Stimulated activated memory B cell treated with anti-CD40 and anti-IgM and Interleukin-4, amounts not matched to agents 10 μg/mL and 1 μg/mL and 100 μg/mL, for 72 hours (primary cell): ENCODE measurements at regions not wholly inside any gene's neighbourhood (a gene's known extent, or its start where the extent isn't known, plus 50 kb on each side); places are given as distances from the start of the nearest gene placed in this dataset.

Experiments
- ATAC-seq: fragments of 150-1000 bp; cut with Tn5 transposase; 2 replicates; pipeline ENCODE4 v1.10.0; 2021
- H3K27ac Mint-ChIP-seq: one replicate; pipeline ENCODE4 v1.8.0; 2022; ENCODE audit warnings: mild to moderate bottlenecking, mixed read lengths
- H3K27me3 Mint-ChIP-seq: one replicate; pipeline ENCODE4 v1.8.0; 2022; ENCODE audit warnings: mixed read lengths
- H3K36me3 Mint-ChIP-seq: one replicate; pipeline ENCODE4 v1.8.0; 2022; ENCODE audit warnings: mixed read lengths
- H3K4me1 Mint-ChIP-seq: one replicate; pipeline ENCODE4 v1.8.0; 2022; ENCODE audit warnings: mixed read lengths
- H3K4me3 Mint-ChIP-seq: one replicate; pipeline ENCODE4 v1.8.0; 2022; ENCODE audit warnings: mild to moderate bottlenecking, moderate library complexity, mixed read lengths
- H3K9me3 Mint-ChIP-seq: one replicate; pipeline ENCODE4 v1.8.0; 2022; ENCODE audit warnings: mixed read lengths

GRCh38 chr4:180380733-180381132 is 1862.5 kb upstream of the TENM3 start:
- Mint-ChIP-seq H3K4me3 (no peak overlapping the region), H3K4me1 (no peaks in the 10 kb centered on the region), H3K27ac (no peak overlapping the region), H3K27me3 (no peaks in the 10 kb centered on the region), H3K36me3 (no peaks in the 10 kb centered on the region), H3K9me3 (peaks cover 3% of the 10 kb centered on the region)
- no peak for ATAC-seq

- H3K27me3 Mint-ChIP-seq = no peaks in the 10 kb centered on the region
- no peaks in the 10 kb centered on the region for H3K9me3 Mint-ChIP-seq
- no peaks in the 10 kb centered on the region for H3K36me3 Mint-ChIP-seq
- ATAC-seq = no peak
- H3K4me1 Mint-ChIP-seq = no peaks in the 10 kb centered on the region
- no peak overlapping the region for H3K4me3 Mint-ChIP-seq
- no peak overlapping the region for H3K27ac Mint-ChIP-seq
Measured at GRCh38 chr4:180391613-180392012, 1851.6 kb upstream of the TENM3 start.

- H3K9me3 Mint-ChIP-seq = no peaks in the 10 kb centered on the region
- H3K27ac Mint-ChIP-seq = no peak overlapping the region
- no peak for ATAC-seq
- H3K36me3 Mint-ChIP-seq = no peaks in the 10 kb centered on the region
- no peak overlapping the region for H3K4me3 Mint-ChIP-seq
- no peaks in the 10 kb centered on the region for H3K4me1 Mint-ChIP-seq
- H3K27me3 Mint-ChIP-seq = no peaks in the 10 kb centered on the region
Measured at GRCh38 chr4:180394312-180394711, 1848.9 kb upstream of the TENM3 start.

GRCh38 chr4:180394730-180395129 is 1848.5 kb upstream of the TENM3 start:
- Mint-ChIP-seq H3K9me3 (no peaks in the 10 kb centered on the region), H3K4me3 (no peak overlapping the region), H3K36me3 (no peaks in the 10 kb centered on the region), H3K27ac (no peak overlapping the region), H3K4me1 (no peaks in the 10 kb centered on the region), H3K27me3 (no peaks in the 10 kb centered on the region)
- ATAC-seq = no peak

- Mint-ChIP-seq H3K4me3 (no peak overlapping the region), H3K4me1 (no peaks in the 10 kb centered on the region), H3K27ac (no peak overlapping the region), H3K27me3 (no peaks in the 10 kb centered on the region), H3K9me3 (peaks cover 3% of the 10 kb centered on the region), H3K36me3 (no peaks in the 10 kb centered on the region)
- no peak for ATAC-seq
Measured at GRCh38 chr4:180398564-180398963, 1844.6 kb upstream of the TENM3 start.

GRCh38 chr4:180407275-180407885 is 1835.8 kb upstream of the TENM3 start:
- Mint-ChIP-seq H3K9me3 (peaks cover under 1% of the 10 kb centered on the region), H3K4me1 (no peaks in the 10 kb centered on the region), H3K4me3 (no peak overlapping the region), H3K27me3 (no peaks in the 10 kb centered on the region), H3K36me3 (no peaks in the 10 kb centered on the region), H3K27ac (no peak overlapping the region)
- no peak for ATAC-seq

GRCh38 chr4:180418819-180419531 is 1824.2 kb upstream of the TENM3 start:
- Mint-ChIP-seq H3K4me1 (no peaks in the 10 kb centered on the region), H3K27ac (no peak overlapping the region), H3K27me3 (no peaks in the 10 kb centered on the region), H3K36me3 (no peaks in the 10 kb centered on the region), H3K4me3 (no peak overlapping the region), H3K9me3 (no peaks in the 10 kb centered on the region)
- no peak for ATAC-seq

- Mint-ChIP-seq H3K9me3 (no peaks in the 10 kb centered on the region), H3K4me1 (no peaks in the 10 kb centered on the region), H3K36me3 (no peaks in the 10 kb centered on the region), H3K4me3 (no peak overlapping the region), H3K27ac (no peak overlapping the region), H3K27me3 (no peaks in the 10 kb centered on the region)
- ATAC-seq = no peak
Measured at GRCh38 chr4:180422989-180423711, 1820.1 kb upstream of the TENM3 start.

GRCh38 chr4:180423712-180424057 is 1819.5 kb upstream of the TENM3 start:
- Mint-ChIP-seq H3K27ac (no peak overlapping the region), H3K4me3 (no peak overlapping the region)
- ATAC-seq = no peak

GRCh38 chr4:180426938-180427337 is 1816.3 kb upstream of the TENM3 start:
- no peaks in the 10 kb centered on the region for H3K9me3 Mint-ChIP-seq
- no peaks in the 10 kb centered on the region for H3K27me3 Mint-ChIP-seq
- H3K4me3 Mint-ChIP-seq = no peak overlapping the region
- H3K4me1 Mint-ChIP-seq = no peaks in the 10 kb centered on the region
- H3K27ac Mint-ChIP-seq = no peak overlapping the region
- ATAC-seq = no peak
- H3K36me3 Mint-ChIP-seq = no peaks in the 10 kb centered on the region

More at GRCh38 chr4:180423712-180424057, 1819.5 kb upstream of the TENM3 start:
- Mint-ChIP-seq H3K4me1 (no peaks in the 10 kb centered on the region), H3K27me3 (no peaks in the 10 kb centered on the region), H3K36me3 (no peaks in the 10 kb centered on the region), H3K9me3 (no peaks in the 10 kb centered on the region)

- Mint-ChIP-seq H3K9me3 (no peaks in the 10 kb centered on the region), H3K36me3 (no peaks in the 10 kb centered on the region), H3K27me3 (no peaks in the 10 kb centered on the region), H3K4me3 (no peak overlapping the region), H3K27ac (no peak overlapping the region), H3K4me1 (no peaks in the 10 kb centered on the region)
- ATAC-seq = no peak
Measured at GRCh38 chr4:180430283-180430682, 1812.9 kb upstream of the TENM3 start.

- H3K36me3 Mint-ChIP-seq = no peaks in the 10 kb centered on the region
- no peak for ATAC-seq
- no peak overlapping the region for H3K4me3 Mint-ChIP-seq
- no peak overlapping the region for H3K27ac Mint-ChIP-seq
- no peaks in the 10 kb centered on the region for H3K9me3 Mint-ChIP-seq
- H3K4me1 Mint-ChIP-seq = no peaks in the 10 kb centered on the region
- H3K27me3 Mint-ChIP-seq = no peaks in the 10 kb centered on the region
Measured at GRCh38 chr4:180434131-180434895, 1808.9 kb upstream of the TENM3 start.

GRCh38 chr4:180436361-180436760 is 1806.8 kb upstream of the TENM3 start:
- H3K27me3 Mint-ChIP-seq = no peaks in the 10 kb centered on the region
- H3K36me3 Mint-ChIP-seq = no peaks in the 10 kb centered on the region
- peaks cover 3% of the 10 kb centered on the region for H3K9me3 Mint-ChIP-seq
- ATAC-seq = no peak
- H3K27ac Mint-ChIP-seq = no peak overlapping the region
- H3K4me3 Mint-ChIP-seq = no peak overlapping the region
- no peaks in the 10 kb centered on the region for H3K4me1 Mint-ChIP-seq

GRCh38 chr4:180437601-180438000 is 1805.6 kb upstream of the TENM3 start:
- Mint-ChIP-seq H3K36me3 (no peaks in the 10 kb centered on the region), H3K4me1 (no peaks in the 10 kb centered on the region), H3K4me3 (no peak overlapping the region), H3K9me3 (peaks cover 3% of the 10 kb centered on the region), H3K27me3 (no peaks in the 10 kb centered on the region), H3K27ac (no peak overlapping the region)
- no peak for ATAC-seq

GRCh38 chr4:180448306-180448705 is 1794.9 kb upstream of the TENM3 start:
- Mint-ChIP-seq H3K27me3 (no peaks in the 10 kb centered on the region), H3K27ac (no peak overlapping the region), H3K9me3 (no peaks in the 10 kb centered on the region), H3K36me3 (no peaks in the 10 kb centered on the region), H3K4me3 (no peak overlapping the region), H3K4me1 (no peaks in the 10 kb centered on the region)
- no peak for ATAC-seq
